HG02571 (cell line): ENCODE measurements at regions not wholly inside any gene's neighbourhood (a gene's known extent, or its start where the extent isn't known, plus 50 kb on each side); places are given as distances from the start of the nearest gene placed in this dataset.
"Not testable (repeated sequence)": the region's sequence is repeated elsewhere in the genome, so short reads cannot be mapped to it uniquely, and the experiment has no call there.

ENCODE experiments used
- ATAC-seq: cut with Tn5 transposase; IDR thresholded peaks from one replicate; pipeline ENCODE4 v1.9.1; 2021; ENCODE audit warnings: mild to moderate bottlenecking, moderate library complexity; ENCODE audit not compliant: unreplicated experiment

GRCh38 chr6:104519566-104519965, 340.2 kb downstream of the HACE1 start:
- no peak for ATAC-seq

- ATAC-seq = no peak
Observed at GRCh38 chr6:104509355-104509754, 350.4 kb downstream of the HACE1 start.

DNA sequence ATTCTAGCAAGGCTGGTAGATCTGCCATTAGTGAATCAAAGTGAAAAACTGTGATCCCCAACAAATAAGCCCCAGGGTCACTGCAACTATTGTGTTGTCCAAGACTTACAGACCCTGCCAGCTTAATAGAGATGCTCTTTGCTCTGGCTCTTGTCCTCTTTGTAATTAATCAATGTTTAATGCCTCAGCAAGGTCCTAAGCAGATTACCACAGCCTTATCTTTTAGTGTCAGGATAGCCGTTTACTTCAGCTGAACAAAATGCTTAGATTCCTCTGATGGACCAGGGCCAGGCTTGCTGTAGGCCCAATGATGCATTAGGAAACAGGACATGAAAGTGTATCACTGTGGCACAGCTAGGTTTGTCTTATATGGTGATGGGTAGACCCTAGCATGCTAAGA, 353.3 kb downstream of the HACE1 start:
- ATAC-seq = no peak

GRCh38 chr6:104505838-104506237, 353.9 kb downstream of the HACE1 start:
- ATAC-seq = no peak

GRCh38 chr6:104500265-104500664, 359.5 kb downstream of the HACE1 start:
- no peak for ATAC-seq

DNA sequence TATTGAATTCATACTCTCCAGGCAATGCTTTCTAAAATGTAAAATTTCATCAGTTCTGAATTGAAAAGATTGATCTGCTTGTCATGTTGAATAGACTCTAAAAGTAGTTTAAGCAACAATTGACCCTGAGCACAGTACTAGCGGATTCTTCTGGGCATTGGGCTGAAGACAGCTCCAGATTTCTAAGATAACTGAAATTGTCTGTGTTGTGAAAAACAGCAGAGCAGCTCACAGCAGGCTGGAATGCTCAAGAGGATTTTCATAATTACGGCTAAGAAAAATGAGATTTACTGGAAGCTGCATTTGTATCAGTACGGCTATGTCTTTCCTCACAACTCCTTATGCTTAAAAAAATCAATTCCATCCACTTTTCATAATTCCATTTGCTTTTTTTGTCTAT, 373.7 kb downstream of the HACE1 start:
- ATAC-seq = no peak

DNA sequence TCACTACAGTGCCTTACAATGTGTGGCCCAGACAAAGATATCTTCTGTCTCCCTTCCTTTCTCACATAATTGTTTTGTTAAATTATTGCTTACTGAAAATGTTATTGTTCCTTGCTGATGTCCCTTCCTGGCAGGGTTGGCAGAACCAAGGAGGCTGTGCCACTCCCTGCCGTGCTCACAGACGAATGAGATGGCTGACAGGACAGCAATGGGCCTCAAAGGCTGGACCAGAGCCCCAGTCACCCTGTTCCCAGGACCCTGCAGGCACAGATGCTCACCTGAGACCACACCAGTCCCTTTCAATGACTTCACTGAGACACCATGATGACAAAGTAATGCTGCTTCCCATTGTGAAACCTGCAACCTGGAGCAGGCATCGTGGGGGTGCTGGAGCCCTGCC, 375.1 kb downstream of the HACE1 start:
- ATAC-seq = no peak

DNA sequence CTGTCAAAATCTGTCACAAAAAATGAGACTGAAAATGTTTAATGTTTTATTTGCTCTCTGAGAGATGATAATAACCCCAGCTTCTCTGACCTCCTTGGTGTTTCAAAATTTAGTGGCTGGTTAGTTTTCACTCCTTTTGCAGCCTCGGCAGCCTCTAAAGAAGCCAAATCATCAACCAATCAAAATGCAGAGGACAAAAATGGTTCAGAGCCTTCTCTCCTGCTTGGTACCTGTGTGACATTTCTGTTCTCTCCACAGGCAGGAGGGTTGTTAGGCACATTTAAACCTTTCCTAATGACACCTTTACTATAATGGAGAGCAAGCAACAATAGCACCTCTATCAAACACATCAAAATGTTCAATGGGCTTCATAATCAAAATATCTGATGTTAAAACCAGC, 375.5 kb downstream of the HACE1 start:
- ATAC-seq = no peak

DNA sequence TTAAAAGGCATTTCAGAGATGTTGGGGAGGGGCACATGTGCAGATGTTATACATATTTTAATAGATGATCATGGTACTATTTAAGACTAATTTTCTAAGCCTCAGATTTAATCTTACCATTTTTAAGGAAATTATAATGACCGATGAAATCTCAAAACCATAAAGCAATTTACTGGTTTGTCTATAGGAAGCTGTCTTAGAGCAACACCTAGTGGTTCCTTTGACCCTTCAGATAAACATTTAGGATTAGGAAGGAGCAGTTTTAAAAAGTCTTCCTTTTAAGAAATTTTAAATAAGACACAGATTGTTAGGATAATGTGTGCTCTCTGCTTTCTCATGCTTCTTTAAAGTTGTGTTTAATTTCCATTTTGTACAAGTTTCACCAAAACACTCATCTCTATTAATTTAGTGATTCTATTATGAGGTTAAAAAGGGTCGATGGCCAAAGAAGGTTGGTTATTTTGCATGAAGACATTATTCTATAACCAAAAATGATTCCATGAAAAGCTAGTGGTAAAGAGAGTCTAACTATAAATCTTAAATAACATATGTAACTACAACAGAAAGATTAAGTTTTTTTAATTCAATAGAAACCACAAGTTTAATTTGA, 376.4 kb downstream of the HACE1 start:
- no peak for ATAC-seq

DNA sequence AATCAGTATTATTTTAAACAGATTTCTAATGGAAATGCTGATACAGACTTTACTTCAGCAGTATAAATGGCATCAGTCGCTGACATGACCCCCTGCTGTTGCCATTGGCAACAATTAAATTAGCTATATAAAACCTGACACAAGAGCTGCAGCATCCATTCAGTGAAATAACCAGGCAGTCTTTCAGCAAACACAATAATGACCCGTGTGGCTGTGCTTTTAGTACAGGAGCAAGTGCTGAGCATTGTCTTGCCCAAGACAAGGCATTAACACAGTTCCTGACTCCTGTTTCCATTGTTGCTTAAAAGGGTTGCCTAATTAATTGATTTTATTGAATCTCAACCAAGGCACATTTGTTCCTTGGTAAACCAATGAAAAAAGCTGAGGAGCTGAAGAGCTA, 382.1 kb downstream of the HACE1 start:
- ATAC-seq = no peak

- no peak for ATAC-seq
Observed at GRCh38 chr6:104473021-104473429, 386.7 kb downstream of the HACE1 start.

- ATAC-seq = no peak
Observed at GRCh38 chr6:104472021-104472901, 387.5 kb downstream of the HACE1 start.

- no peak for ATAC-seq
Observed at GRCh38 chr6:104466306-104466705, 393.4 kb downstream of the HACE1 start.

GRCh38 chr6:104462811-104463599, 396.7 kb downstream of the HACE1 start:
- no peak for ATAC-seq

- ATAC-seq = no peak
Observed at GRCh38 chr6:104460738-104461483, 398.8 kb downstream of the HACE1 start.

DNA sequence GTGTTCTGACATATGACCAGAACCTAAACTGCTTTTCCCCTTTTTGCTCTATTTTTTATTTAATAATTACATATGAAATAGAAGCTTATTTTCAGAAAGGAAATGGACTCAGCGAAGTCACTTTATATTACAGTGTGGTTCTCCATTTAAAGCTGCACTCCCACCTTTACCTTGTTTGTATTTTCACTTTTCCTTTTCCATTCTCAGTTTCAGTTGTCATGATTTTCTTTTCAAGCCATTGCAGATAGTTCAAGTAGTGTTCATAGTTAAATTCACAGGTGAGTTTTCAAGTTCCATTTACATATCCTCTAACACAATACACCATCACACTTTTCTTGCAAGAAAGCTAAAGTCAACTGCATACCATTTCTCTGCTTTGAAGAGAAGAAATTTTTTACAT, 400.2 kb downstream of the HACE1 start:
- peak; percentile 71 for ATAC-seq

GRCh38 chr6:104449918-104450317, 409.8 kb downstream of the HACE1 start:
- ATAC-seq = no peak

GRCh38 chr6:104446101-104447080, 413.3 kb downstream of the HACE1 start:
- not testable (repeated sequence) for ATAC-seq

GRCh38 chr6:104434519-104434918, 425.2 kb downstream of the HACE1 start:
- no peak for ATAC-seq

GRCh38 chr6:104431096-104431495, 428.6 kb downstream of the HACE1 start:
- ATAC-seq = no peak
